ENCODE measurements at regions not wholly inside any gene's neighbourhood (a gene's known extent, or its start where the extent isn't known, plus 50 kb on each side); places are given as distances from the start of the nearest gene placed in this dataset.

- DNase-seq (ENCODE audit: low spot score) = no peak
- no peak for TF ChIP-seq CTCF (IDR thresholded peaks at IDR 0.05; ENCODE audit: extremely low read depth, insufficient read depth, missing control alignments)
- in situ Hi-C loops (cut with MboI; ENCODE audit: low pct_unique_long_range_greater_than_20kb, low sequenced_read_pairs, unreplicated experiment) = no loop called here
Observed at GRCh38 chr11:109547356-109548027, 125.5 kb downstream of the C11orf87 start.

GRCh38 chr11:109552376-109552775 lies 130.4 kb downstream of the C11orf87 start:
- TF ChIP-seq CTCF (IDR thresholded peaks at IDR 0.05; ENCODE audit: extremely low read depth, insufficient read depth, missing control alignments) = no peak
- no peak for DNase-seq (ENCODE audit: low spot score)
- in situ Hi-C loops (cut with MboI; ENCODE audit: low pct_unique_long_range_greater_than_20kb, low sequenced_read_pairs, unreplicated experiment) = no loop called here

GRCh38 chr11:109553284-109553683 lies 131.3 kb downstream of the C11orf87 start:
- in situ Hi-C loops (cut with MboI; ENCODE audit: low pct_unique_long_range_greater_than_20kb, low sequenced_read_pairs, unreplicated experiment) = no loop called here
- DNase-seq (ENCODE audit: low spot score) = no peak
- no peak for TF ChIP-seq CTCF (IDR thresholded peaks at IDR 0.05; ENCODE audit: extremely low read depth, insufficient read depth, missing control alignments)

DNA sequence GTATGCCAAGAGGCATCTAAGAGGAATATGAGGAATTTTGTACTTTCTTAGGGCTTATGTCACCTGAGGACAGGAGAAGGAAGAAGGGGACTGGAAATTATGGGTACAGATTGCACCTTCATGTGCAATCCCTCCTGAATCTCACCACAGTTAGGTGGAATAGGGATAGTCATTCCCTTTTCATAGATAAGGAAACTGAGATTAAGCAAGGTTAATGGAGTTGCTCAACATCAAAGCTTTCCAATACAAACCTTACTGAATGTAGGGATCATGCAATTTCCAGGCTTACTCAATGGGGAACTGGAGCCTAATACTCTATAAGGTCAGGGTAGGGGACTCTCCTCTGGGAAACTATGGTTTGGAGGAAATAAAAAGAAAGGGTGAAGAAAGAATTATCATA lies 133.0 kb downstream of the C11orf87 start:
- no peak for TF ChIP-seq CTCF (IDR thresholded peaks at IDR 0.05; ENCODE audit: extremely low read depth, insufficient read depth, missing control alignments)
- in situ Hi-C loops (cut with MboI; ENCODE audit: low pct_unique_long_range_greater_than_20kb, low sequenced_read_pairs, unreplicated experiment) = no loop called here
- DNase-seq (ENCODE audit: low spot score) = no peak

- in situ Hi-C loops (cut with MboI; ENCODE audit: low pct_unique_long_range_greater_than_20kb, low sequenced_read_pairs, unreplicated experiment) = no loop called here
- no peak for DNase-seq (ENCODE audit: low spot score)
- TF ChIP-seq CTCF (IDR thresholded peaks at IDR 0.05; ENCODE audit: extremely low read depth, insufficient read depth, missing control alignments) = no peak
Observed at GRCh38 chr11:109564241-109564640, 142.3 kb downstream of the C11orf87 start.

- no peak for DNase-seq (ENCODE audit: low spot score)
- TF ChIP-seq CTCF (IDR thresholded peaks at IDR 0.05; ENCODE audit: extremely low read depth, insufficient read depth, missing control alignments) = no peak
- in situ Hi-C loops (cut with MboI; ENCODE audit: low pct_unique_long_range_greater_than_20kb, low sequenced_read_pairs, unreplicated experiment) = no loop called here
Observed at GRCh38 chr11:109582470-109582869, 160.5 kb downstream of the C11orf87 start.

Data from GM13977 (cell line).